NB4 (cell line): ENCODE measurements at regions not wholly inside any gene's neighbourhood (a gene's known extent, or its start where the extent isn't known, plus 50 kb on each side); places are given as distances from the start of the nearest gene placed in this dataset.

Experiments used
- POLR2A ChIP-seq: IDR thresholded peaks from 2 replicates; pipeline ENCODE4 v1.6.1; 2011; ENCODE audit warnings: mild to moderate bottlenecking; ENCODE audit not compliant: insufficient read length; ENCODE audit errors: extremely low read depth
- TF ChIP-seq, protein P1 (sequence below): IDR thresholded peaks from one replicate; pipeline ENCODE4 v1.5.1; 2012; ENCODE audit warnings: low read depth, low read length
- TF ChIP-seq, protein P2 (sequence below): IDR thresholded peaks from 2 replicates; pipeline ENCODE4 v1.6.1; 2011; ENCODE audit warnings: low read depth, low read length

- TF ChIP-seq, protein P1, sequence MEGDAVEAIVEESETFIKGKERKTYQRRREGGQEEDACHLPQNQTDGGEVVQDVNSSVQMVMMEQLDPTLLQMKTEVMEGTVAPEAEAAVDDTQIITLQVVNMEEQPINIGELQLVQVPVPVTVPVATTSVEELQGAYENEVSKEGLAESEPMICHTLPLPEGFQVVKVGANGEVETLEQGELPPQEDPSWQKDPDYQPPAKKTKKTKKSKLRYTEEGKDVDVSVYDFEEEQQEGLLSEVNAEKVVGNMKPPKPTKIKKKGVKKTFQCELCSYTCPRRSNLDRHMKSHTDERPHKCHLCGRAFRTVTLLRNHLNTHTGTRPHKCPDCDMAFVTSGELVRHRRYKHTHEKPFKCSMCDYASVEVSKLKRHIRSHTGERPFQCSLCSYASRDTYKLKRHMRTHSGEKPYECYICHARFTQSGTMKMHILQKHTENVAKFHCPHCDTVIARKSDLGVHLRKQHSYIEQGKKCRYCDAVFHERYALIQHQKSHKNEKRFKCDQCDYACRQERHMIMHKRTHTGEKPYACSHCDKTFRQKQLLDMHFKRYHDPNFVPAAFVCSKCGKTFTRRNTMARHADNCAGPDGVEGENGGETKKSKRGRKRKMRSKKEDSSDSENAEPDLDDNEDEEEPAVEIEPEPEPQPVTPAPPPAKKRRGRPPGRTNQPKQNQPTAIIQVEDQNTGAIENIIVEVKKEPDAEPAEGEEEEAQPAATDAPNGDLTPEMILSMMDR: no peak
- no peak for TF ChIP-seq POLR2A
- TF ChIP-seq, protein P2, sequence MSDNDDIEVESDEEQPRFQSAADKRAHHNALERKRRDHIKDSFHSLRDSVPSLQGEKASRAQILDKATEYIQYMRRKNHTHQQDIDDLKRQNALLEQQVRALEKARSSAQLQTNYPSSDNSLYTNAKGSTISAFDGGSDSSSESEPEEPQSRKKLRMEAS: no peak
These were observed 265.2 kb upstream of the FAT3 start for GRCh38 chr11:91959411-91959810.
